HepG2 (cell line): ENCODE measurements at regions not wholly inside any gene's neighbourhood (a gene's known extent, or its start where the extent isn't known, plus 50 kb on each side); places are given as distances from the start of the nearest gene placed in this dataset.

Source experiments
- ATAC-seq: fragments of 200-7000 bp; cut with Tn5 transposase; 3 replicates; pipeline ENCODE4 v1.9.1; 2020; ENCODE audit warnings: mild to moderate bottlenecking, moderate library complexity
- BruUV-seq: library from RNA; stranded (reverse); fragments of 400-500 nt; replicated peaks from 2 replicates; lab custom pipeline; 2021; lab: Mats Ljungman, UMichigan
- CTCF ChIA-PET: fragments of 300-600 bp; formaldehyde crosslinking; extraction: SDS; loops from one replicate; lab custom pipeline; 2021; ENCODE audit warnings: low total read pairs, inconsistent platforms, low intra/inter-chr PET ratio; lab: Yijun Ruan, JAX
- POLR2A ChIA-PET: fragments of 350-600 bp; sonication (Branson Sonifier 250); formaldehyde crosslinking; loops from one replicate; lab custom pipeline; 2020; ENCODE audit warnings: antibody characterized with exemption, inconsistent platforms; lab: Yijun Ruan, JAX
- DNase-seq: peaks from one replicate; pipeline ENCODE4 v3.0.0-alpha.2; 2015; ENCODE audit warnings: low spot score
- FAIRE-seq: peaks from 3 replicates; lab custom pipeline; 2011; peaks lifted over from hg19 to GRCh38; lab: Jason Lieb, UNC
- H2AFZ ChIP-seq: one replicate; pipeline ENCODE4 v1.6.1; 2011; ENCODE audit warnings: low read length, inconsistent platforms
- H3K27ac ChIP-seq: fragments of 300-600 bp; 3 replicates; pipeline ENCODE4 v1.8.0; 2011; ENCODE audit warnings: mixed run types, mild to moderate bottlenecking, mixed read lengths, low read length, inconsistent platforms; ENCODE audit not compliant: insufficient read depth; ENCODE audit errors: extremely low read length
- H3K27me3 ChIP-seq, 2 experiments: fragments of 200-600 bp in 1 of 2; 2 replicates in 1 of 2; 3 replicates in 1 of 2; pipeline versions ENCODE4 v1.6.0 to v1.8.0; 2011; ENCODE audit warnings: low read length in 2 of 2, mild to moderate bottlenecking in 2 of 2, moderate library complexity in 2 of 2, inconsistent platforms in 1 of 2; ENCODE audit not compliant: insufficient read depth in 2 of 2, control insufficient read depth in 1 of 2
- H3K36me3 ChIP-seq, 2 experiments: fragments of 200-600 bp in 1 of 2; replicated peaks in 1 of 2; 2 replicates in 1 of 2; 3 replicates in 1 of 2; pipeline versions ENCODE4 v1.5.1 to v1.8.0; 2011; ENCODE audit warnings: low read length in 2 of 2, inconsistent platforms in 1 of 2; ENCODE audit not compliant: insufficient read depth in 2 of 2, control insufficient read depth in 1 of 2
- H3K4me1 ChIP-seq: 2 replicates; pipeline ENCODE4 v1.5.1; 2012; ENCODE audit warnings: low read length, inconsistent platforms; ENCODE audit not compliant: insufficient read depth
- H3K4me2 ChIP-seq: 2 replicates; pipeline ENCODE4 v1.6.0; 2011; ENCODE audit warnings: low read depth, low read length, inconsistent platforms
- H3K4me3 ChIP-seq, 3 experiments: fragments of 200-600 bp in 1 of 3; sonication (generic), shearing (Covaris generic) in 1 of 3; replicated peaks in 1 of 3; 2 replicates each; pipeline ENCODE4 v1.5.1; 2011 to 2016; ENCODE audit warnings: low read length in 3 of 3, inconsistent platforms in 2 of 3, low read depth in 2 of 3, mild to moderate bottlenecking in 2 of 3, control low read depth in 1 of 3, mixed read lengths in 1 of 3; ENCODE audit not compliant: insufficient read depth in 1 of 3
- H3K79me2 ChIP-seq: one replicate; pipeline ENCODE4 v1.6.1; 2011; ENCODE audit warnings: low read length, inconsistent platforms; ENCODE audit not compliant: insufficient read depth
- H3K9ac ChIP-seq: 2 replicates; pipeline ENCODE4 v1.6.0; 2011; ENCODE audit warnings: mild to moderate bottlenecking, low read depth, low read length, inconsistent platforms; ENCODE audit not compliant: insufficient read depth
- H3K9me3 ChIP-seq: 2 replicates; pipeline ENCODE4 v1.5.1; 2012; ENCODE audit warnings: mild to moderate bottlenecking, low read length
- H4K20me1 ChIP-seq: 2 replicates; pipeline ENCODE4 v1.6.0; 2011; ENCODE audit warnings: inconsistent platforms, mild to moderate bottlenecking, low read length, moderate library complexity; ENCODE audit not compliant: insufficient read depth
- BRCA1 ChIP-seq: sonication (generic); formaldehyde crosslinking; IDR thresholded peaks from 2 replicates; pipeline ENCODE4 v1.4.0; 2020; ENCODE audit warnings: missing genetic modification reagents
- FOXK1 ChIP-seq: sonication (generic); formaldehyde crosslinking; IDR thresholded peaks from 2 replicates; pipeline ENCODE4 v1.4.0; 2020; ENCODE audit warnings: low read depth, missing genetic modification reagents, borderline replicate concordance
- GTF3A ChIP-seq: sonication (generic); formaldehyde crosslinking; conservative IDR thresholded peaks from 2 replicates; pipeline ENCODE4 v1.4.0; 2020; ENCODE audit warnings: mild to moderate bottlenecking, missing genetic modification reagents
- NRL ChIP-seq: sonication (generic); formaldehyde crosslinking; IDR thresholded peaks from 2 replicates; pipeline ENCODE4 v1.5.0; 2020; ENCODE audit warnings: missing genetic modification reagents, mild to moderate bottlenecking, moderate library complexity, borderline replicate concordance
- PCBP1 ChIP-seq: fragments of 200-400 bp; formaldehyde crosslinking; IDR thresholded peaks from 2 replicates; pipeline ENCODE4 v1.6.1; 2017; ENCODE audit warnings: mild to moderate bottlenecking, low read depth, low read length, borderline replicate concordance
- POLR2G ChIP-seq: fragments of 200-400 bp; formaldehyde crosslinking; IDR thresholded peaks from 2 replicates; pipeline ENCODE4 v1.6.1; 2018; ENCODE audit warnings: mild to moderate bottlenecking, low read depth, low read length, moderate library complexity
- RBAK ChIP-seq: sonication (generic); formaldehyde crosslinking; IDR thresholded peaks from 2 replicates; pipeline ENCODE4 v1.5.1; 2020; ENCODE audit warnings: mild to moderate bottlenecking, missing genetic modification reagents
- RBFOX2 ChIP-seq: fragments of 200-400 bp; formaldehyde crosslinking; IDR thresholded peaks from 2 replicates; pipeline ENCODE4 v1.6.1; 2017; ENCODE audit warnings: low read depth, mild to moderate bottlenecking, low read length
- SMARCC2 ChIP-seq: fragments of 450-650 bp; IDR thresholded peaks from 2 replicates; pipeline ENCODE4 v1.6.1; 2017; ENCODE audit warnings: antibody characterized with exemption, mild to moderate bottlenecking
- SNRNP70 ChIP-seq: fragments of 200-400 bp; formaldehyde crosslinking; IDR thresholded peaks from 2 replicates; pipeline ENCODE4 v1.6.1; 2017; ENCODE audit warnings: mild to moderate bottlenecking, low read depth, low read length, moderate library complexity
- ZFYVE20 ChIP-seq: sonication (generic); formaldehyde crosslinking; IDR thresholded peaks from 2 replicates; pipeline ENCODE4 v1.8.0; 2023; ENCODE audit warnings: low read depth, mild to moderate bottlenecking, moderate library complexity, missing genetic modification reagents, borderline replicate concordance
- ZNF225 ChIP-seq: sonication (generic); formaldehyde crosslinking; IDR thresholded peaks from 2 replicates; pipeline ENCODE4 v1.4.0; 2020; ENCODE audit warnings: mild to moderate bottlenecking, missing genetic modification reagents
- ZNF253 ChIP-seq: sonication (generic); formaldehyde crosslinking; IDR thresholded peaks from 2 replicates; pipeline ENCODE4 v1.8.0; 2022; ENCODE audit warnings: mild to moderate bottlenecking, missing genetic modification reagents, borderline replicate concordance
- ZNF326 ChIP-seq: sonication (generic); formaldehyde crosslinking; IDR thresholded peaks from 2 replicates; pipeline ENCODE4 v1.4.0; 2020; ENCODE audit warnings: missing genetic modification reagents, borderline replicate concordance
- ZNF441 ChIP-seq: sonication (generic); formaldehyde crosslinking; IDR thresholded peaks from 2 replicates; pipeline ENCODE4 v1.7.0; 2021; ENCODE audit warnings: missing genetic modification reagents, borderline replicate concordance
- ZNF652 ChIP-seq: IDR thresholded peaks from 2 replicates; pipeline ENCODE4 v1.6.1; 2016; ENCODE audit warnings: low read depth, borderline replicate concordance
- ZNF775 ChIP-seq: sonication (generic); formaldehyde crosslinking; IDR thresholded peaks from 2 replicates; pipeline ENCODE4 v1.4.0; 2020; ENCODE audit warnings: missing genetic modification reagents, mild to moderate bottlenecking, moderate library complexity, borderline replicate concordance
- ZNF780A ChIP-seq: sonication (generic); formaldehyde crosslinking; IDR thresholded peaks from 2 replicates; pipeline ENCODE4 v1.8.0; 2022; ENCODE audit warnings: mild to moderate bottlenecking, missing genetic modification reagents, moderate library complexity
- ZNF891 ChIP-seq: sonication (generic); formaldehyde crosslinking; IDR thresholded peaks from 2 replicates; pipeline ENCODE4 v1.5.0; 2020; ENCODE audit warnings: mild to moderate bottlenecking, missing genetic modification reagents
- WGBS: methylation state at CpG from one replicate; pipeline ENCODE4 v1.1.6; 2017; ENCODE audit warnings: low lambda C conversion rate; 5-methylcytosine and 5-hydroxymethylcytosine counted together
- in situ Hi-C: cut with HindIII; loops from 2 replicates; pipeline ENCODE4 v1.10.0; 2017; ENCODE audit warnings: low pct_unique_long_range_greater_than_20kb; ENCODE audit not compliant: extremely low pct_ligation_motif_present
- intact Hi-C: fragments of 100-400 bp; cut with micrococcal nuclease; formaldehyde crosslinking; loops from one replicate; pipeline ENCODE4 v1.10.0; 2022; ENCODE audit not compliant: unreplicated experiment

GRCh38 chr21:14675774-14676530 lies 129.8 kb upstream of the SAMSN1 start:
- Histone ChIP-seq H2AFZ (no peak overlapping the region), H3K79me2 (no peaks in the 10 kb centered on the region), H3K36me3 (no peaks in the 10 kb centered on the region), H3K27me3 (no peaks in the 10 kb centered on the region), H4K20me1 (no peaks in the 10 kb centered on the region), H3K4me1 (no peaks in the 10 kb centered on the region), H3K27ac (no peak overlapping the region), H3K9ac (no peak overlapping the region), H3K4me3 (no peak overlapping the region), H3K4me2 (no peak overlapping the region), H3K9me3 (no peaks in the 10 kb centered on the region)
- CTCF ChIA-PET, result no interaction called here
- 0% methylated on average over 7 of the region's 7 CpGs for WGBS
- BruUV-seq, result no TSS peak
- DNase-seq, result no peak
- no peak for TF ChIP-seq ZNF326 (CRISPR knock-in tag)
- no peak for TF ChIP-seq PCBP1
- no peak for TF ChIP-seq BRCA1 (CRISPR knock-in tag)
- no peak for TF ChIP-seq RBFOX2
- TF ChIP-seq ZNF775 (CRISPR knock-in tag), result no peak
- no peak for TF ChIP-seq ZNF891 (CRISPR knock-in tag)
- TF ChIP-seq NRL (CRISPR knock-in tag), result no peak
- intact Hi-C loops (no loop called here), in situ Hi-C loops (no loop called here)
- POLR2A ChIA-PET, result no interaction called here
- no peak for ATAC-seq
- FAIRE-seq, result no peak

GRCh38 chr21:14673649-14674048 lies 127.5 kb upstream of the SAMSN1 start:
- Histone ChIP-seq H3K4me1 (no peaks in the 10 kb centered on the region), H3K4me2 (no peak overlapping the region), H3K27me3 (no peaks in the 10 kb centered on the region), H4K20me1 (no peaks in the 10 kb centered on the region), H2AFZ (no peak overlapping the region), H3K9me3 (no peaks in the 10 kb centered on the region), H3K36me3 (no peaks in the 10 kb centered on the region), H3K9ac (no peak overlapping the region), H3K27ac (no peak overlapping the region), H3K79me2 (no peaks in the 10 kb centered on the region), H3K4me3 (no peak overlapping the region)
- CTCF ChIA-PET, result no interaction called here
- DNase-seq, result no peak
- FAIRE-seq, result no peak
- in situ Hi-C loops, result no loop called here
- BruUV-seq, result no TSS peak
- WGBS, result 1% methylated on average over 3 of the region's 3 CpGs
- ATAC-seq, result no peak
- POLR2A ChIA-PET, result no interaction called here
- intact Hi-C loops, result no loop called here
- TF ChIP-seq RBAK (no peak), ZNF225 (CRISPR knock-in tag) (no peak), ZFYVE20 (no peak), POLR2G (no peak), SNRNP70 (no peak), ZNF652 (CRISPR knock-in tag) (no peak), GTF3A (CRISPR knock-in tag) (no peak), FOXK1 (no peak), SMARCC2 (no peak), PCBP1 (no peak), ZNF441 (CRISPR knock-in tag) (no peak), ZNF780A (CRISPR knock-in tag) (no peak), ZNF253 (CRISPR knock-in tag) (no peak)
